ENCODE measurements at regions not wholly inside any gene's neighbourhood (a gene's known extent, or its start where the extent isn't known, plus 50 kb on each side); places are given as distances from the start of the nearest gene placed in this dataset.

DNA sequence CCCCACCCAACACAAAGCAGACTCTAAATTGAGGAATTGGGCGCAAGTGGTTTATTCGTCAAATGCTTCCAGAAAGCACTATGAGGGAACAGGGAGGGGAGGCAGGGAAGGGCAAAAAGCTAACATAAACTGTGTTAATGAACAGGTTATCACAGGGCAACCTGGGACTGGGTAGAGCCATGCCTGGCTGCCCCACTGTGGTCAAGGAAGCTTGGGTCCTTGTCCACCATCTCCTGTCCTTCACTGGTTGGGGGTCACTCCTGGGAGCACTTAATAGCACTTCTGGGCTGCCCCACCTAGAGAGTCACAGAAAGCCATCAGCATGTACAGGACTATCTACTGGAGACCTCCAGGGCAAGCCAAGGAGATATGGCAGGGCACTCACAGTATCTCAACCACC, 102.3 kb downstream of the LINC00237 start (continued):
- TF ChIP-seq, protein P1, sequence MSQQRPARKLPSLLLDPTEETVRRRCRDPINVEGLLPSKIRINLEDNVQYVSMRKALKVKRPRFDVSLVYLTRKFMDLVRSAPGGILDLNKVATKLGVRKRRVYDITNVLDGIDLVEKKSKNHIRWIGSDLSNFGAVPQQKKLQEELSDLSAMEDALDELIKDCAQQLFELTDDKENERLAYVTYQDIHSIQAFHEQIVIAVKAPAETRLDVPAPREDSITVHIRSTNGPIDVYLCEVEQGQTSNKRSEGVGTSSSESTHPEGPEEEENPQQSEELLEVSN (IDR thresholded peaks at IDR 0.05; ENCODE audit: borderline replicate concordance, low read depth): no peak
- TF ChIP-seq FOSB (CRISPR knock-in tag; IDR thresholded peaks at IDR 0.05) (no peak), TFCP2L1 (CRISPR knock-in tag; IDR thresholded peaks at IDR 0.05) (no peak), CBX8 (IDR thresholded peaks at IDR 0.05) (no peak), EHF (CRISPR knock-in tag; IDR thresholded peaks at IDR 0.05) (no peak)

DNA sequence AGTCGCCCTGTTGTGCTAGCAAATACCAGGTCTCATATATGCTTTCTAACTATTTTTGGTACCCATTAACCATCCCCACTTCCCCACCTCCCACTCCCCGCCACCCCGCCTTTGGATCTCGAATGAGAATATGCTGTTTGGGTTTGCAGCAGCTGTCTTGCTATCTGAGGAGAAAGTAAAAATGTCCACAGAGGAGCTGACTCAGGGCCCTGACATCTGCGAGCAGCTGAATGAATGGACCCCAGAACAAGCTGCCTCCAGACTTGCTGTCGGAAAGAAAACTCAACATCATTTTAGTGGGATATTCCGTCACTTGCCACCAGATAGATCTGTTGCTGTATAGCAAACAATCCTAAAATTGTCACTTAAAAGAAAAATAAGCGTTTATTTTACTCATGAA, 103.7 kb downstream of the LINC00237 start:
- no peak for TF ChIP-seq NPAS2 (CRISPR knock-in tag; IDR thresholded peaks at IDR 0.05; ENCODE audit: borderline replicate concordance)
- no peak for TF ChIP-seq NR3C1 (IDR thresholded peaks at IDR 0.05)
- TF ChIP-seq, protein P2, sequence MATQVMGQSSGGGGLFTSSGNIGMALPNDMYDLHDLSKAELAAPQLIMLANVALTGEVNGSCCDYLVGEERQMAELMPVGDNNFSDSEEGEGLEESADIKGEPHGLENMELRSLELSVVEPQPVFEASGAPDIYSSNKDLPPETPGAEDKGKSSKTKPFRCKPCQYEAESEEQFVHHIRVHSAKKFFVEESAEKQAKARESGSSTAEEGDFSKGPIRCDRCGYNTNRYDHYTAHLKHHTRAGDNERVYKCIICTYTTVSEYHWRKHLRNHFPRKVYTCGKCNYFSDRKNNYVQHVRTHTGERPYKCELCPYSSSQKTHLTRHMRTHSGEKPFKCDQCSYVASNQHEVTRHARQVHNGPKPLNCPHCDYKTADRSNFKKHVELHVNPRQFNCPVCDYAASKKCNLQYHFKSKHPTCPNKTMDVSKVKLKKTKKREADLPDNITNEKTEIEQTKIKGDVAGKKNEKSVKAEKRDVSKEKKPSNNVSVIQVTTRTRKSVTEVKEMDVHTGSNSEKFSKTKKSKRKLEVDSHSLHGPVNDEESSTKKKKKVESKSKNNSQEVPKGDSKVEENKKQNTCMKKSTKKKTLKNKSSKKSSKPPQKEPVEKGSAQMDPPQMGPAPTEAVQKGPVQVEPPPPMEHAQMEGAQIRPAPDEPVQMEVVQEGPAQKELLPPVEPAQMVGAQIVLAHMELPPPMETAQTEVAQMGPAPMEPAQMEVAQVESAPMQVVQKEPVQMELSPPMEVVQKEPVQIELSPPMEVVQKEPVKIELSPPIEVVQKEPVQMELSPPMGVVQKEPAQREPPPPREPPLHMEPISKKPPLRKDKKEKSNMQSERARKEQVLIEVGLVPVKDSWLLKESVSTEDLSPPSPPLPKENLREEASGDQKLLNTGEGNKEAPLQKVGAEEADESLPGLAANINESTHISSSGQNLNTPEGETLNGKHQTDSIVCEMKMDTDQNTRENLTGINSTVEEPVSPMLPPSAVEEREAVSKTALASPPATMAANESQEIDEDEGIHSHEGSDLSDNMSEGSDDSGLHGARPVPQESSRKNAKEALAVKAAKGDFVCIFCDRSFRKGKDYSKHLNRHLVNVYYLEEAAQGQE (IDR thresholded peaks at IDR 0.05): no peak
- TF ChIP-seq RCOR1 (IDR thresholded peaks at IDR 0.05; ENCODE audit: low read depth, low read length): no peak
- TF ChIP-seq, protein P3, sequence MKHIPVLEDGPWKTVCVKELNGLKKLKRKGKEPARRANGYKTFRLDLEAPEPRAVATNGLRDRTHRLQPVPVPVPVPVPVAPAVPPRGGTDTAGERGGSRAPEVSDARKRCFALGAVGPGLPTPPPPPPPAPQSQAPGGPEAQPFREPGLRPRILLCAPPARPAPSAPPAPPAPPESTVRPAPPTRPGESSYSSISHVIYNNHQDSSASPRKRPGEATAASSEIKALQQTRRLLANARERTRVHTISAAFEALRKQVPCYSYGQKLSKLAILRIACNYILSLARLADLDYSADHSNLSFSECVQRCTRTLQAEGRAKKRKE (CRISPR knock-in tag; IDR thresholded peaks at IDR 0.05; ENCODE audit: low read depth): no peak
- TF ChIP-seq, protein P4, sequence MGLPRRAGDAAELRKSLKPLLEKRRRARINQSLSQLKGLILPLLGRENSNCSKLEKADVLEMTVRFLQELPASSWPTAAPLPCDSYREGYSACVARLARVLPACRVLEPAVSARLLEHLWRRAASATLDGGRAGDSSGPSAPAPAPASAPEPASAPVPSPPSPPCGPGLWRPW (IDR thresholded peaks at IDR 0.05): no peak
- no peak for TF ChIP-seq SREBF2 (IDR thresholded peaks at IDR 0.05)
- TF ChIP-seq POLR2A (IDR thresholded peaks at IDR 0.05; ENCODE audit: low read length): no peak
- no peak for TF ChIP-seq MAFK (IDR thresholded peaks at IDR 0.05; ENCODE audit: partially characterized antibody)
- TF ChIP-seq TP53 (CRISPR knock-in tag; IDR thresholded peaks at IDR 0.05): no peak
- TF ChIP-seq JUN (IDR thresholded peaks at IDR 0.05): no peak
- no peak for TF ChIP-seq HDAC2 (IDR thresholded peaks at IDR 0.05)
- TF ChIP-seq HOXB13 (CRISPR knock-in tag; IDR thresholded peaks at IDR 0.05; ENCODE audit: low read depth): no peak
- TF ChIP-seq, protein P5, sequence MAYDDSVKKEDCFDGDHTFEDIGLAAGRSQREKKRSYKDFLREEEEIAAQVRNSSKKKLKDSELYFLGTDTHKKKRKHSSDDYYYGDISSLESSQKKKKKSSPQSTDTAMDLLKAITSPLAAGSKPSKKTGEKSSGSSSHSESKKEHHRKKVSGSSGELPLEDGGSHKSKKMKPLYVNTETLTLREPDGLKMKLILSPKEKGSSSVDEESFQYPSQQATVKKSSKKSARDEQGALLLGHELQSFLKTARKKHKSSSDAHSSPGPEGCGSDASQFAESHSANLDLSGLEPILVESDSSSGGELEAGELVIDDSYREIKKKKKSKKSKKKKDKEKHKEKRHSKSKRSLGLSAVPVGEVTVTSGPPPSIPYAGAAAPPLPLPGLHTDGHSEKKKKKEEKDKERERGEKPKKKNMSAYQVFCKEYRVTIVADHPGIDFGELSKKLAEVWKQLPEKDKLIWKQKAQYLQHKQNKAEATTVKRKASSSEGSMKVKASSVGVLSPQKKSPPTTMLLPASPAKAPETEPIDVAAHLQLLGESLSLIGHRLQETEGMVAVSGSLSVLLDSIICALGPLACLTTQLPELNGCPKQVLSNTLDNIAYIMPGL (CRISPR knock-in tag; IDR thresholded peaks at IDR 0.05; ENCODE audit: borderline replicate concordance): no peak
- ChIA-PET CTCF (no interaction called here), POLR2A (no interaction called here)
- no peak overlapping the region for H3K4me3 ChIP-seq
- H3K9me3 ChIP-seq: no peaks in the 10 kb centered on the region
- ATAC-seq (no peak), FAIRE-seq (no peak), DNase-seq (ENCODE audit: low read depth in 1 of 2, low spot score in 1 of 2) (no peak)
- H3K4me2 ChIP-seq: no peak overlapping the region
- 38% methylated on average over 8 of the region's 8 CpGs for WGBS (ENCODE audit: missing lambda C conversion rate)
- H3K27ac ChIP-seq: no peak overlapping the region
- no peaks in the 10 kb centered on the region for H3K4me1 ChIP-seq

DNA sequence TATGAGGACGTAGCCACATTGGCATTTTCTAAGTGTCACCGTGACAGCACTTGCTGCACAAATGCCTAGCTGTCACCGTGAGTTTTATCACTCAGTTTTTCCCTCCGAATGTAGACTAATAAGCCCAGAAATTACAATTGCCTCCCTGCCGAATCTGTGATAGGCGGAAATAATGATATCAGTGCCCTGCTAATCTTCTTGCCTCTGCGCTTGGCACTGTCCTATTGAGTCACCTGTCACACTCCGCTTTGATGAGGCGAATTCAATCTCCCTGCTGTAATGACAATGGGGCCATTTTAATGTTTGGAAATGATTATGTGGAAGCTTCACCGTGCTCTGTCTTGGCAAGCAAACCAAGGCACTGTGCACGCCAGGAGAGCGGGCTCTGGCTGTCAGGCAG, 112.8 kb downstream of the LINC00237 start:
- Histone ChIP-seq H3K4me2 (no peak overlapping the region), H3K4me3 (no peak overlapping the region), H3K27ac (no peak overlapping the region), H3K4me1 (no peaks in the 10 kb centered on the region), H3K9me3 (no peaks in the 10 kb centered on the region; the same call in 2 of the 3 replicates)
- ChIA-PET CTCF (interaction anchor here (0.9 to 1.8 kb wide), 2 partner anchors 11 to 20 kb away, joined by 3 to 4 read pairs; no protein-coding TSS in a partner anchor), POLR2A (no interaction called here)
- 26% methylated on average over 12 of the region's 12 CpGs for WGBS (ENCODE audit: missing lambda C conversion rate)
- TF ChIP-seq, protein P6, sequence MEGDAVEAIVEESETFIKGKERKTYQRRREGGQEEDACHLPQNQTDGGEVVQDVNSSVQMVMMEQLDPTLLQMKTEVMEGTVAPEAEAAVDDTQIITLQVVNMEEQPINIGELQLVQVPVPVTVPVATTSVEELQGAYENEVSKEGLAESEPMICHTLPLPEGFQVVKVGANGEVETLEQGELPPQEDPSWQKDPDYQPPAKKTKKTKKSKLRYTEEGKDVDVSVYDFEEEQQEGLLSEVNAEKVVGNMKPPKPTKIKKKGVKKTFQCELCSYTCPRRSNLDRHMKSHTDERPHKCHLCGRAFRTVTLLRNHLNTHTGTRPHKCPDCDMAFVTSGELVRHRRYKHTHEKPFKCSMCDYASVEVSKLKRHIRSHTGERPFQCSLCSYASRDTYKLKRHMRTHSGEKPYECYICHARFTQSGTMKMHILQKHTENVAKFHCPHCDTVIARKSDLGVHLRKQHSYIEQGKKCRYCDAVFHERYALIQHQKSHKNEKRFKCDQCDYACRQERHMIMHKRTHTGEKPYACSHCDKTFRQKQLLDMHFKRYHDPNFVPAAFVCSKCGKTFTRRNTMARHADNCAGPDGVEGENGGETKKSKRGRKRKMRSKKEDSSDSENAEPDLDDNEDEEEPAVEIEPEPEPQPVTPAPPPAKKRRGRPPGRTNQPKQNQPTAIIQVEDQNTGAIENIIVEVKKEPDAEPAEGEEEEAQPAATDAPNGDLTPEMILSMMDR (IDR thresholded peaks at IDR 0.05): no peak
- FAIRE-seq: no peak
- no peak for ATAC-seq
- no peak for DNase-seq (ENCODE audit: low read depth in 1 of 2, low spot score in 1 of 2)
